GM21526 (cell line): ENCODE measurements at regions not wholly inside any gene's neighbourhood (a gene's known extent, or its start where the extent isn't known, plus 50 kb on each side); places are given as distances from the start of the nearest gene placed in this dataset.

Source experiments
- ATAC-seq: cut with Tn5 transposase; IDR thresholded peaks from one replicate; pipeline ENCODE4 v1.9.1; 2021; ENCODE audit warnings: moderate library complexity; ENCODE audit not compliant: unreplicated experiment, low FRiP score

DNA sequence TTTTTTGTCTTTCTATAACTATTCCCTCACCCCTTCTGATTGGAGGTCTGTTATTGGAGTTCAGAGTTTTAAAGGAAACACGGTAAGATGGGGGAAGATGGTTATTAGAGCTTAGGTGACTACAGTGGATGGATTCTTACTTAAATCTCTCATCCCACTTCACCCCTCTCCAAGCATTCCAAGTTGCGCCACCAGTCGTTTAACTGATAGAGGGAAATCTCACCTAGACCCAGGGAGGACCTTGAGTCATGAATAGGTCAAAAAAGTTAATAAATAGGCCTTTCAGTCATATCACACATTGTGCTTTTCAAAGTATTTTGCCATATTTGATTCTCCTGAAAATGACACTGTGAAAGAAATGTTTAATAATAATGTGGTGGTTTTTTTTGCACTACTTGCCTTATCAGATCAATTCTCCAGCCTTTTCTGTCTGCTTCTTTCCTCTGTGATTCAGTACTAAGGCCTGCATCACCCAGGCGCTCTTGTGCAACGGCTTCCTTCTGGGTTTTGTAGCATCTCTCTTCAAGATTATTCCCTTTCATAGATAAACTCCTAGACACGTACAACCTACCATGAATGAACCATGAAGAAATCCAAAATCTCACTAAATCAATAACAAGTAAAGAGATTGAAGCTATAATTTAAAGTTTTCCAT is 100.4 kb upstream of the TGFBR2 start:
- no peak for ATAC-seq

- no peak for ATAC-seq
Measured at GRCh38 chr3:30508339-30508738, 98.1 kb upstream of the TGFBR2 start.

DNA sequence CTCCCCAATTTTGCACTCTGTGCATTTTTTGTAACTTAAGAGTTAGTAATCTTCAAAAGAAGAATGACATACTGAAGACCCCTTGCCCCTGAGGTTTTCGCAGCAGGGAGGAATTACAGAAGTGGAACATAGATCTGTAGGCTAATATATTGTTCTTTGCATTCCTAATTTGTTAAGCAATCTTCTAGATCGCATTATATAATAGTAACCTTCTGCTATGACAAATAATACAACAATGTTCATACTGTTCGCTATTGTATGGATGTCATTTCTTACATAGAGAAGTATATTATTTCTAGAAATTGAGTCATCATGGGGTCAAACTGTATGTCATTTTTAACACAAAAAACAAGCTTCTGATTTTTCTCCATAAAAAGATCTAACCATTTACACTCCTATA is 95.8 kb upstream of the TGFBR2 start:
- ATAC-seq, result no peak

- no peak for ATAC-seq
Measured at GRCh38 chr3:30511524-30512251, 94.7 kb upstream of the TGFBR2 start.

- ATAC-seq, result no peak
Measured at GRCh38 chr3:30512576-30512975, 93.8 kb upstream of the TGFBR2 start.

DNA sequence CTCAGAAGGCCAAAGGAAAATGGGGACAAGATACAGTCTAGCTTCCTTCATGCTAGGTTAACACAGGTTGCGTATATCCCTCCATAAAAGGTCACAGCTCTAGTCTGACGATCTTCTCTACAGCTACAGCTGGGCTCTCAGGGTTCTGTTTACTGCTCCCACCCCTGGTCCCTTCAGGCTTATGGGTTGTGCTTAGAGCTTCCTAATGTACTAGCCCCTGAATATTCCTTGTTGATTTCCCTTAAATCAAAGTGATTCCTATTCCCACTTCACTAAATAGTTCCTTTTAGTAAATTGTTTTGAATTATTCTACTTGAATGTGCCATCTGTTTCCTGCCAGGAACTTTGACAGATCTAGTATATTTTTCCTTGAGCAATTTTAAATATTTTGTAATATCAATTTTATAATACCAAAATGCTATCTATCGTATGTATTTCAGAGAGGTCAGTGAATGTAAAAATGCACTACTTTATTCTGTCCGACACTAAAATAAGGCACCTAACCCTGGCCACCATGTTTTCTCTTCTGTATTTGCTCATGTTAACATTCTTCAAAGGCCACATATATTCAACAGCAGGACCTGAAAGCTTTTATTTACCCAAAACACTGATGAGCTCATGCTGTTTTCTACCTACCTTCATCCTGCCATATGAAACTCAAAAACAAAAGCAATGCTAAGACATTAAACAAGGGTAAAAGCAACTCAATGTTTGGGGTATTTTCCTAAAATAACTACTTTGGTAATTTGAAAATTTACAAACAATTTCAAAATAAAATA is 92.8 kb upstream of the TGFBR2 start:
- no peak for ATAC-seq

DNA sequence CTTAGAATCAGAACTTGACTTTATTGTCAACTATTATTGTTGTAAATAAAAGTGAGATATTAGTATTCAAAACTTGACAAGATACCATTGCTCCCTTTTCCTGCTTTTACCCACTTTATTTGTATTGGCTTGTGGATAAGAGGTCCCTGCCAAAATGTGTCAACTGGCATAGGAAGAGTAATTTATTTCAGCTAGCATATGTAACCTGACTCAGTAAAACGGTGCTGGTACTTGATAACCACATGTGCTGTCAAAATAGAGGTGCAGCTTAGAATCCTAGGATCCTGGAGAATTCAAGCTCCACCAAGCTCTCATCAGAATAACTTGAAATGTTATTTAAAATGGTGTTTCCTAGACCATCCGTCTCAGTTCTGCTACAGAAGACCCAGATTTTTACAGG is 90.2 kb upstream of the TGFBR2 start:
- no peak for ATAC-seq

DNA sequence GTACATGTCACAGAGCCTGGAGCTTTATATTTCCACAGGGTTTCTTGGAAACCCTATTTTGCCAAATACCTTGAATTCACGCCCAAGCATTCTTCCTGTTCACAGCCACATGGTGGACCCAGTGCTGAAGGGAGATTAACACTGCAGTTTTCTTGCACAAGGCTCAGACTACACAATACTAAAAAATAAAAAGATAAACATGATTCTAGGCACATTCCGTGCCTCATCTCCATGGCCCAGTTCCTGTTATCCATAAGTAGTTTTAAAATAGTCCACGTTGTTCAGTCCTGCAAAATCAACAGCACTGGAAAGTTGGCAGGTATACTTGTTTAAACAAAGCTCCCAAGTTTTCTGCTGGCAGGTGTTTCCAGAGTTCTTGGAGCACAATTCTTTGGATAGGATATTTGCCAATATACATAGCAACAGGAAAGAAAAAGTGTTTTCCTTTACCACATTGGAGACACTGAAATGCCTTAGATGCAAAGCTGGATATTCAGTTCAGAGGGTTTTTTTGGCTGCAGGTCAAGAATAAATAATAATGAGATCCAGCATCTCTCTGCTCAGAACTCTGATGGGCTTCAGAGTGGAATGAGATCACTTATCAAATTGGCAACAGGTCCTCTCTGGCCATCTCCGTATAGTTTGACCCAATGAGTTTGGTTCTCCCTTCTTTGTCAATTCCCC is 88.1 kb upstream of the TGFBR2 start:
- no peak for ATAC-seq

- ATAC-seq, result no peak
Measured at GRCh38 chr3:30518872-30519271, 87.5 kb upstream of the TGFBR2 start.

- ATAC-seq, result no peak
Measured at GRCh38 chr3:30520699-30521098, 85.7 kb upstream of the TGFBR2 start.

- no peak for ATAC-seq
Measured at GRCh38 chr3:30521156-30521715, 85.2 kb upstream of the TGFBR2 start.

- ATAC-seq, result no peak
Measured at GRCh38 chr3:30522476-30522875, 83.9 kb upstream of the TGFBR2 start.

DNA sequence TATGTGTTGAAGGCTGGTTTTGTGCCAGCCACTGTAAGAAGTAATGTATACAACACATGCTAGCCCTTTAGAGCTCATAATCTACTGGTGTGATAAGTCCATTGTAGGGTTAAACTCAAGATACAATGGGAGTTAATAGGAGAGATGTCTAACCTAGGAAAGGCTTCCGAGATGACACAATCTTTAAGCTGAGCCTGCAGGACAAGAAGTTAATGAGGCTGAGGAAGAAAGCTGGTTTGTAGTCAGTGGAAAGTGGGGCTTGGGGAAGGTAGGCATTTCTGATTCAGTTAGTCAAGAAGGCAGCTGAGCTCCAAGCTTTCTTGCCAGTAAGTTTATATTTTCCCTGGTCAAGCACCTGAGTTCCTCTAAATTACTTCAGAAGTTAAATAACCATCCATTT is 83.0 kb upstream of the TGFBR2 start:
- no peak for ATAC-seq

GRCh38 chr3:30524357-30525040 is 81.9 kb upstream of the TGFBR2 start:
- no peak for ATAC-seq

- no peak for ATAC-seq
Measured at GRCh38 chr3:30526031-30526430, 80.4 kb upstream of the TGFBR2 start.

DNA sequence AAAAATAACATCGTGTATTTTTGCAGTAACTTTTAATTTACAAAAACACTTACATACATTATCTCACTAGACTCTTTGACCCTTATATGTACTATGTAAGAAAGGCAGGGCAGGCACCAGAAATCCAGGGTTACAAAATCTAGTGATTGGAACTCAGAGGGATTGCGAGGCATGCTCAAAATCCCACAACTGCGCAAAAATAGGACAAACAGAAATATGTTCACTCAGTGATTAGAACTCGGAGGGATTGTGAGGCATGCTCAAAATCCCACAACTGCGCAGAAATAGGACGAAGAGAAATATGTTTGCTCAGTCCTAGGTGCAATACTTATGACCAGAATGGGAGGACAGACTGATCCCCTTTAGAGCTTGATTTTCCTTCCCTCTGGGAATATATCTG is 79.2 kb upstream of the TGFBR2 start:
- no peak for ATAC-seq

GRCh38 chr3:30527720-30528119 is 78.7 kb upstream of the TGFBR2 start:
- no peak for ATAC-seq

- no peak for ATAC-seq
Measured at GRCh38 chr3:30530084-30530483, 76.3 kb upstream of the TGFBR2 start.

DNA sequence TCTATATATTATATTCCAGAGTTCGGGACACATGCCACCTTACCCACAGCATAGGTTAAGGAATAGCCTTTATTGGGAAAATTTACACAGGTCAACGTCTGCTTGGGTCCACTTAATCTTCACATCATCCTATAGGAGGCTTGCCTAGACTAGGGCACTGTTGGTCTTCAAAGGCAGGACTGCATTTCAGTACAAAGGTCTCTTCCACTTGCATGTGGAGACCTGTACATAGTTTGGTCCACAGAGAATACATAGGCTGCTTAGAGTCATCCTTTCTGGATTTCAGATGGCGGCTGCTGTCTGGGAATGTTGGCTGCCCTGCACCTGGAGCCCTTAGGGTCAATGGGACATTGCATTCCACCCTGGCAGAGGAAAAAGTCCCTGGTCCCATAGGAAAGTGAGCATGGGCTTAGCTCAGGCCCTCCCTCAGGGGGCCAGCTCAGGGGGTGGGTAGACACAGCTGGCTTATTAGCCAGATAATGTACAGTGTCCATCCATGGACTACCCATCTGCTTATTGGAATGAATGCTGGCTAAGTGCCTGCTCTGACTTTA is 75.3 kb upstream of the TGFBR2 start:
- ATAC-seq, result no peak

GRCh38 chr3:30535525-30535924 is 70.9 kb upstream of the TGFBR2 start:
- no peak for ATAC-seq
